ENCODE measurements at regions not wholly inside any gene's neighbourhood (a gene's known extent, or its start where the extent isn't known, plus 50 kb on each side); places are given as distances from the start of the nearest gene placed in this dataset.
"Not testable (repeated sequence)": the region's sequence is repeated elsewhere in the genome, so short reads cannot be mapped to it uniquely, and the experiment has no call there.

- DNase-seq (ENCODE audit: low read depth) = no peak
Measured at GRCh38 chr2:219726916-219727315, 99.5 kb downstream of the SLC4A3 start.

DNA sequence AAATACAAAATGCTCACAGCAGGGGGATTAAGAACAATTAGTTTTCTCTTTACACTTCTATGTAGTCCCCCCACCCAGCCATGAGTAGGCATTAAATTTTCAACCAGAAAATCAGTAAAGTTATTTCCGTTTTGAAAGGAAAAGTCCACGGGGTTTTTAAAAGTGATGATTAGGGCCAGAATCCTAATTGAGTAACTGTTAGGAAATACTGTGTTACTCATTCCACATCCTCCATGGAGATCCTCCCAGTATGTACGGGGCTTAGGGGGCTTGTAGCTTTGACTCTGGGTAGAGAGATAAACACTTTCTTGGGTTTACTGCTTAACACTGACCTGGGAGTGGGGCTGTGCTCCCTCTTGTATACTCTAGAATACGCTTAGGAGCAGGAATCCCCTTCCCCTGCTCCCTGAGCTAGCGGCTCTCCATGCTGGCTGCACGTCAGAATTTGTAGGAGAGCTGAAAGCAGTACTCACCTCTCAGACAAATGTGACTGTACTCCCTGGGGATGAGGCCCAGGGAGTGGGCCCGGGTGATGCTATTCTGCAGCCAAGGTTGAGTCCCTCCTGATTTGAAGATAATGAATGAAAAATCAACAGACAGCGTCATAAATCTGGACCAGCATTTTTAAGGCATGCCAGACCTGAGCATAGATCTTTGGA lies 100.5 kb downstream of the SLC4A3 start:
- no peak for DNase-seq (ENCODE audit: low read depth)

- no peak for DNase-seq (ENCODE audit: low read depth)
Measured at GRCh38 chr2:219728991-219729487, 101.6 kb downstream of the SLC4A3 start.

- DNase-seq (ENCODE audit: low read depth) = no peak
Measured at GRCh38 chr2:219731173-219731572, 103.7 kb downstream of the SLC4A3 start.

DNA sequence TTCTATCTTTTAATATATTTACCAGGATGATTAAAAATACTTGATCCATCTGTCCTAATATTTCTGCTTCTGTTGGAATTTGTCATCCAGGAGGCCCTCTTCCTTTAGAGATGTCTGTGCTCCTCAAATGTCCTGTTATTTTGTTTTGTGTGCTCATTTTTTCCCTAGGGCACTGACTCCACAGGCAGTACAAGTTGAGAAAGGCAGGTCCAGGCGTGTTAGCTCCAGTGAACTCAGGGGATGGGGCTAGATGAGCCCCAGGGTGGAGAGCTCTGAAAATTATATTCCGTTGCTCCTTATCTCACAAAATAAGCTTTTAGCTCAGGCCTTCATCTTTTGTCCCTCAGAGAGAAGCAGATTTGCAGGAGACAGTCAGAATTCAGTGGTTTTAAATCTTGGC lies 105.7 kb downstream of the SLC4A3 start:
- DNase-seq (ENCODE audit: low read depth) = no peak

GRCh38 chr2:219733746-219734145 lies 106.3 kb downstream of the SLC4A3 start:
- no peak for DNase-seq (ENCODE audit: low read depth)

DNA sequence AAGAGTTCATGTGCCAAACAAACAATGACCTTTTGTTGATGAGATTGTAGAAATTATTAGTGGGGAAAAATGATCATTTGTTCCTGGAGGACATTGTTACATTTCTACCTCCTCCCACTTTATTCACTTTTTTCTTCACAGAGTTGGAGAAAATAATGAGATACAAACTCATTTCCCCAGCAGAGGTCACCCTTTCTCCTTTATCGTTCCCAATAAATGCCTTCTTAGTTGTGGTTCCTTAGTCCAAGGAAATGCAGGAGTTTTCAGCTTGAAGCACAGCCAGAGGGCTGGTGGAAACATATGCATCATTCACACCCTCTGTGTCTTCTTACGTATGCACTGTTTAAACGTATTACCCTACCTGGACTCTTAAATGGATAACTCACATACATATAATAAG lies 108.8 kb downstream of the SLC4A3 start:
- peak; percentile 65 for DNase-seq (ENCODE audit: low read depth)

DNA sequence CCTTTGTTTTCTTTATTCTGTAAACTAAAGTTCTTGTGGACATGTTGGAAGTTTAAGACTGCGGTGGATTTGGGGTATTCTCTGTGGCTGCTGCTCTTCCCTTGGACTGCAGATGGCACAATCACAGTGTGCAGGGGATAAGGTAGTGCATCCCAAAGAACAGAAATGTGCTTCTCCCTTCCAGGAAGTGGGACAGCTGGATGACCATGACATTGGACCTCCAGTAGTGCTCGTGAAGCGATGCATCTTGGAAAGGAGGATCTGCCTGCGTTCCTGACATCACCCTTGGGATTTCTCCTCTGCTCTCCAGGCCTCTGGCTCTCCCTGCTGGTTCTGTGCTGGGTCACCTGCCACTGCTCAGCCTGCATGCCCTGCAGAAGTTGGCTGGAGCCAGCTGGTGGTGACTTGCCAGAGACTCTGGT lies 109.9 kb downstream of the SLC4A3 start:
- peak; percentile 16 for DNase-seq (ENCODE audit: low read depth)

DNA sequence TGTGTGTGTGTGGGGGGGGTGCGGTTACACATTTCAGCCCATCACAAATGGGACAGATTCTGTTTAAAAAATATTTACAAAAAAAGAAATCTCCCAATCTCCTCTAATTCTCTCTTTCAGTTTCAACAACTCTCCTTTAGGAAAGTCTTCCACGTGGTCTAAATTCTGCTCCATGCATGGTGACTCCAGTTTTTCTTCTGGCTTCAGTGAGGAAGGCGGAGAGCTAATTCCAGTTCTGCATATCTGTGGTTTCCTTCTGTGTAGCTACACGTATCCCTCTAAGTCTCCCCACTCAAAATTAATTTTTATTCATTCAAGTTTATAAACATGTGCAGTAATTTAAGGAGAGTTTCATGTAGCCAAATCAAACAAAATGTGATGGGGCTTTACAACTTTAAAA lies 111.6 kb downstream of the SLC4A3 start:
- DNase-seq (ENCODE audit: low read depth) = no peak

- no peak for DNase-seq (ENCODE audit: low read depth)
Measured at GRCh38 chr2:219739866-219740440, 112.5 kb downstream of the SLC4A3 start.

- DNase-seq (ENCODE audit: low read depth) = no peak
Measured at GRCh38 chr2:219743548-219743947, 116.1 kb downstream of the SLC4A3 start.

GRCh38 chr2:219744066-219744465 lies 116.6 kb downstream of the SLC4A3 start:
- no peak for DNase-seq (ENCODE audit: low read depth)

DNA sequence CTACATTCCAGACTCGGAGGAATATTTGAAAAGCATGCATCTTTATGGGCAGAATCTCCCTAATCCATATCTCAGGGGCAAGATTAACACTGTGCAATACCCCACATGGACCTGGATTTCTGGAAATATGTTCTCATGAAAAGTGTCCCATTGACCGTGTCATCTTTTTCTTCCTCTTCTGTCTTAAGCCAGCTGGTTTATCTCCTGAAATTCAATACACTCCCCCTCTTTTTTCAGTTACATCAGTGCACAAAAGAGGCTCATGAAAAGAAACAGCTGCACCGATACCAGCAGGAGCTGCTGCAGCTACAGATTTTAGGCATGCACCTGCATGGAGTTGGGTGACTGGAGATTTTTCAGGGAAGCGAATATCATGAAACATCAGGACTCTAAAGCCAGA lies 117.2 kb downstream of the SLC4A3 start:
- no peak for DNase-seq (ENCODE audit: low read depth)

DNA sequence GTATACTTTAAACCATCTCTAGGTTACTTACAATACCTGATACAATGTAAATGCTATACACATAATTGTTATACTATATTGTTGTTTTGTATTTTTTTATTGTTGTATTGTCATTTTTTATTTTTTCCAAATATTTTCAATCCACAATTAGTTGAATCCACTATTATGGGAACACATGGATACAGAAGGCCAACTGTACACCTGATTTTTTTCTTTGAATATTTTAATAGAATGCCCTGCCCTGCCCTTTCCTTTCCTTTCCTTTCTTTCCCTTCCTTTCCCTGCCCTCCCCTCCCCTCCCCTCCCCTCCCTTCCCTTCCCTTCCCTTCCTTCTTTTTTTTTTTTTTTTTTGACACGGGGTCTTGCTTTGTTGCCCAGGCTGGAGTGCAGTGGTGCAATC lies 120.2 kb downstream of the SLC4A3 start:
- DNase-seq (ENCODE audit: low read depth) = no peak

GRCh38 chr2:219748671-219749570 lies 121.5 kb downstream of the SLC4A3 start:
- no peak for DNase-seq (ENCODE audit: low read depth)

DNA sequence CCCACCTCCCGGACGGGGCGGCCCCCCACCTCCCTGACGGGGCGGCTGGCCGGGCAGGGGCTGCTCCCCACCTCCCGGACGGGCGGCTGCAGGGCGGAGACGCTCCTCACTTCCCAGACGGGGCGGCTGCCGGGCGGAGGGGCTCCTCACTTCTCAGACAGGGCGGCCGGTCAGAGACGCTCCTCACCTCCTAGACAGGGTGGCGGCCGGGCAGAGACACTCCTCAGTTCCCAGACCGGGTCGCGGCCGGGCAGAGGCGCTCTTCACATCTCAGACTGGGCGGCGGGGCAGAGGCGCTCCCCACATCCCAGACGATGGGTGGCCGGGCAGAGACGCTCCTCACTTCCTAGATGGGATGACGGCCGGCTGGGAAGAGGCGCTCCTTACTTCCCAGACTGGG lies 123.7 kb downstream of the SLC4A3 start:
- not testable (repeated sequence) for DNase-seq (ENCODE audit: low read depth)

DNA sequence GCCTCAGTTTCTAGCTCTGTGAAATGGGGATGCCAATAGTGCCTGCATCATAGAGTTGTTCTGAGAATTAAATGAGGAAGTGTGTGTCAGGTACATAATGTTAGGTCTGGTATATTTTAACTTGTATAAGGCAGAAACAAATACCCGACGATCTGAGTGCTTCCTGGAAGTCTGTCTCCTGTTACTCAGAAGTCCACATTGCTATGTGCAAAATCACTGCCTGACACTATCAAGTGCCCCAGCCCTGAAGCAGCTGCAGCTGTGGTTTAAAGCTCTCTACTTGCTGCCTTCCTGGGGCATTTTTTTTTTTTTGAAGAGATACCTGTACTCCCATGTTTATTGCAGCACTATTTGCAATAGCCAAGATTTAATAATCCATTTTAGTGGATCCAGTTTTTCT lies 125.3 kb downstream of the SLC4A3 start:
- no peak for DNase-seq (ENCODE audit: low read depth)

GRCh38 chr2:219758907-219759680 lies 131.7 kb downstream of the SLC4A3 start:
- no peak for DNase-seq (ENCODE audit: low read depth)

DNA sequence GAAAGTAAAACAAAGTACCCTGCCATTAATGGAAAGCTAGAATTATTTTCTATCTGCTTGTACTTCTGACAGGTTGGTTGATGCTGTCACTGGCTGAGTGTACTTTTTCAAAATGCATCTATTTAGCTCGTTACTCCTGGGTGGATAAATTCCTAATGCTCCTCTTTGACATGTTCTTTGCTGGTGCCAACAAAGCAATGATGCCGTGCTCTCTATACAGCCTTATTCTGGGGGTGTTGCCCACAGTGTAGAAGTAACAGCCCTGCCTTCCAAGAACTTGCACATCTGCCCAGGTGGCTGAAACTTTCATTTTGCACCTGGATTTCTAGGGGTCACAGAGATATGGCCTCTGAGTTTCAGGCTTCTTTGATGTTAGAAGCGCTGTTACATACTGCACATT lies 132.4 kb downstream of the SLC4A3 start:
- DNase-seq (ENCODE audit: low read depth) = no peak

GRCh38 chr2:219765231-219765911 lies 137.9 kb downstream of the SLC4A3 start:
- no peak for DNase-seq (ENCODE audit: low read depth)

DNA sequence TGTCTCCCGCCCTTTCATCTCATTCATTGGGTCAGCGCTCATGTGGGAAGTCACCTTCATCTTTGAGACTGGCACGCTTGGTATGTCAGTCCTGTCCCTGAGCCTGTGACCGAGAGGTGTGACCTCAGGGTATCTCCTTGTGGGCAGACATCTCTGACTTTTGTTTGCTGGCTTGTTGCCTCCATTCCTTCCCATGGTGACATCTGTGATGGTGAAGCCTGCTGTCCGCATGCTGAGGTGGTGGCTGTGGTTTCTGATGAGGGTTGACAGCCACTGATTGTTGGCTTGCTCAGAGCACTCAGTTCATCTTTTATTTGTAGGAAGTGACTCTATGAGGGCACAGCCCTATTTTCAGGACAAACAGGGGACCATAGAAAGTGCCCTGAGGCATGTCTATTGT lies 139.2 kb downstream of the SLC4A3 start:
- DNase-seq (ENCODE audit: low read depth) = no peak
